ENCODE measurements at regions not wholly inside any gene's neighbourhood (a gene's known extent, or its start where the extent isn't known, plus 50 kb on each side); places are given as distances from the start of the nearest gene placed in this dataset.
"Not testable (repeated sequence)": the region's sequence is repeated elsewhere in the genome, so short reads cannot be mapped to it uniquely, and the experiment has no call there.

DNA sequence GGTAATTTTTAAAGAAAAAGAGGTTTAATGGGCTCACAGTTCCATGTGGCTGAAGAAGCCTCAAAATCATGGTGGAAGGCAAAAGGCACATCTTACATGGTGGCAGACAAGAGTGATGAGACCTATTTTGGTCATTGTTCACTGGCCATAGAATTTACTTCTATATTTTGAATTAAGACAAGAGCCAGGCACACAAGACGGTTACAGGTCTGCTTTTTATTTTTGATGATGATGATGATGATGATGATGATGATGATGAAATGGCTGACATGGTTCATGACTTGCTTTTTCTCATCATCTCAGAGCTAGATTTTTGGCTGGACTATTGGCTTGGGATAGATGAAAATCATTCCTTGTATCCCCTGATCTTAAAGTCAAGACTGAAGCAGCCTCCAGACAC is 229.3 kb downstream of the OTOP1 start:
- not testable (repeated sequence) for TF ChIP-seq CTCF, POLR2A (IDR thresholded peaks at IDR 0.05)

Data from thyroid gland (tissue), 4 donors.